Stimulated activated naive CD8-positive, alpha-beta T cell treated with anti-CD3 and anti-CD28 coated beads, Interleukin-15, Interleukin-2, amounts not matched to agents 100 ng/mL and 50 ng/mL, for 24 hours (primary cell): ENCODE measurements at regions not wholly inside any gene's neighbourhood (a gene's known extent, or its start where the extent isn't known, plus 50 kb on each side); places are given as distances from the start of the nearest gene placed in this dataset.
A peak's percentile ranks its signal among the peaks of the same experiment; 100 is the strongest.

Experiments
- H3K27ac Mint-ChIP-seq: one replicate; pipeline ENCODE4 v1.8.0; 2021; ENCODE audit warnings: mild to moderate bottlenecking, mixed read lengths
- H3K27me3 Mint-ChIP-seq: one replicate; pipeline ENCODE4 v1.8.0; 2021; ENCODE audit warnings: mixed read lengths
- H3K36me3 Mint-ChIP-seq: one replicate; pipeline ENCODE4 v1.8.0; 2021; ENCODE audit warnings: low read depth, mixed read lengths
- H3K4me1 Mint-ChIP-seq: one replicate; pipeline ENCODE4 v1.8.0; 2021; ENCODE audit warnings: low read depth, mixed read lengths
- H3K4me3 Mint-ChIP-seq: one replicate; pipeline ENCODE4 v1.8.0; 2021; ENCODE audit warnings: mild to moderate bottlenecking, mixed read lengths
- H3K9me3 Mint-ChIP-seq: one replicate; pipeline ENCODE4 v1.8.0; 2021; ENCODE audit warnings: mixed read lengths

DNA sequence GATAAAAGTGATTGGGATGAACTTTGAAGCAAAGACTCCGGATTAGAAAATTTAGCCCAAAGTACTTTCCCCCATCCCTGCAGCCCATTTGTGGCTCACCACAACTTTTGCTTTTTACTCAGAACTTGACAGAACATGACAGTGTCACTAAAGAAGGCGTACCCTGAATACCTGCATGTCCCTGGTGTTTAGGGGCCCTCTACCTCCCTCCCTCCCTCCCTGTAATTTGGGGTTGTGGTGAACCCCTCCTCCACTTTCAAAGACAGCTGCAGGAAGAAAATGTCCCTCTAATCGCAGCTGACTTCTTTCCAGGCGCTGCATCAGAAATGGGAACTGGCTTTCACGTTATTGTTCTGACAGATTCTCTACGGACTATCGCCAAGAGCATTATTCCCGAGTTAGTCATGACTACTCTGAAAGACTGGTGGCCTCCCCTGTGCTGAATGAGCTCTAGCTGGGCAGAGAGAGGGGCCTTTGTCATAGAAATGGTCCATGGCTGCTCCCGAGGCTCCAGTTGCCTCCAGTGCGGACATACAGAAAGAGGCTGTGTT is 93.2 kb upstream of the ARHGEF3 start:
- Mint-ChIP-seq H3K27ac (no peak overlapping the region), H3K4me3 (peak overlapping the region; percentile 47), H3K4me1 (peaks cover 74% of the 10 kb centered on the region), H3K36me3 (peaks cover 4% of the 10 kb centered on the region), H3K27me3 (no peaks in the 10 kb centered on the region), H3K9me3 (no peaks in the 10 kb centered on the region)

- peak overlapping the region; percentile 72 for H3K27ac Mint-ChIP-seq
- no peaks in the 10 kb centered on the region for H3K36me3 Mint-ChIP-seq
- peaks cover 89% of the 10 kb centered on the region for H3K4me1 Mint-ChIP-seq
- no peaks in the 10 kb centered on the region for H3K27me3 Mint-ChIP-seq
- H3K9me3 Mint-ChIP-seq, result no peaks in the 10 kb centered on the region
- peak overlapping the region; percentile 51 for H3K4me3 Mint-ChIP-seq
These were observed 88.8 kb upstream of the ARHGEF3 start for GRCh38 chr3:56890448-56891091.

DNA sequence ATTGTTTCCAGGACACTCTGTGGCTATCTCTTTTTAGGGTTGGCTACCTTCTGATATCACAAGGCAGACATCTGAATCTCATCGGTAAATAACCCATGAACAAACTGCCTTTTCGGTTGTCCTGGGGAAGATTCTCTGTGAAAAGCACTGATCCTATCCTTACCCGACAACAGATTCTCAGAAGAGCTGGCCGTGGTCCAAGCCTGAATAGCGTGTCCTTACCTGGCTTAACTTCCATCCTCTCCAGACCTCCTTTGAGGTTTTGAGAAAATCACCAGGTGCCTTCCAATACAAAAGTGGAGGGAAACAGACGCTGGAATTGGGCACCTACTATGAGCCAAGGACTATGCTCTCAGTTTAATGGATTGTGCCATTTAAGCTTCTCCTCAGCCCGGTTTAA is 87.4 kb upstream of the ARHGEF3 start:
- Mint-ChIP-seq H3K4me3 (no peak overlapping the region), H3K9me3 (no peaks in the 10 kb centered on the region), H3K27ac (peak overlapping the region; percentile 8), H3K4me1 (peaks cover 89% of the 10 kb centered on the region), H3K27me3 (no peaks in the 10 kb centered on the region), H3K36me3 (no peaks in the 10 kb centered on the region)

DNA sequence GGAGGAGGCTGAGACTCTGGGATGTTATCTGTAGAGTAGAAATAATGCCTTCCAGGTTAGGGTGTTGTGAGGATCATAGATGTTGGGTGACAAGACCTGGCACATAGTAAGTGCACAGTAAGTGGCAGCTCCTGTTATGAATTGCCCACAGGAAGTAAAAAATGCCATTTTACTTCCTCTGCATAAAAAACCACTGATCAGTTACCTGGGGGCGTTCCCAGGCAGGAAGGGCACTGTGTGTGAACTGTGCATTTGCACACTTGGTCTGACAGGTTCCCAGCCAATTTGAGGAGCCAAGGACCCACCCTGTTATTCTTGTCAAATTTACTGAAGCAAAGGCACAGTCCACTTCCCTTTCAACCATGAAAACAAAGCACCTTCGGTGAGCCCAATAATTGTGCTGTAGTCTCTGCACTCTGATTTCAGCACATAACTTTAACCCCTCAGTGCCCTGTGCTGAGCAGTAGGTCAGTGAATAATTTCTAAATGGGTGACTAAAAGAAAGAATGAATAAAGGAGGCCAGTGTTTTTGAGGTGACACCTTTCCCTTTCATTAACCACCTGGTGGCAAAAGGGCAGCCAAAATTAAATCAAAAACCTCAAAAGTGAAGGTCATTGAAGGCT is 85.8 kb upstream of the ARHGEF3 start:
- peak overlapping the region; percentile 86 for H3K27ac Mint-ChIP-seq
- peaks cover 93% of the 10 kb centered on the region for H3K4me1 Mint-ChIP-seq
- H3K27me3 Mint-ChIP-seq, result no peaks in the 10 kb centered on the region
- no peaks in the 10 kb centered on the region for H3K36me3 Mint-ChIP-seq
- H3K9me3 Mint-ChIP-seq, result no peaks in the 10 kb centered on the region
- H3K4me3 Mint-ChIP-seq, result peak overlapping the region; percentile 60

DNA sequence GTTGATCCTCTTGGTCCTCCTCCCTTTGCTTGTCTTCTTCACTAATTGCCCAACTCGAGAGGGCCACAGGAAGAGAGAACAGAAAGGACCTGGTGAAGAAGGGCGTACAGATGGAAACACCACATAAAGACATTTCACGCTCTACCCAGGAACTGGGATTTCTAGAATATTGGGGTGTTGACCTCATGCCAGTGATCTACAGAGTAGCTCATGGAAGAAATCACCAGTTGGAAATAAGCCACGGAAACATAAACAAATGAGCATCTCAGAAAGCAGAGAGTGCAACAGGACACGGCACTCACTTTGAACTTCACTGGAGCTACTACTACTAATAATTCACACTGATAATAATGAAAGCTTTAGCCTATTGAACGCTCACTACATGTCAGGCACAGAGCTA is 84.6 kb upstream of the ARHGEF3 start:
- Mint-ChIP-seq H3K4me1 (peaks cover 91% of the 10 kb centered on the region), H3K9me3 (no peaks in the 10 kb centered on the region), H3K4me3 (peak overlapping the region; percentile 60), H3K27me3 (no peaks in the 10 kb centered on the region), H3K27ac (peak overlapping the region; percentile 86), H3K36me3 (peaks cover 8% of the 10 kb centered on the region)

- Mint-ChIP-seq H3K27ac (peak overlapping the region; percentile 86), H3K9me3 (no peaks in the 10 kb centered on the region), H3K4me1 (peaks cover 91% of the 10 kb centered on the region), H3K4me3 (peak overlapping the region; percentile 60), H3K36me3 (peaks cover 12% of the 10 kb centered on the region), H3K27me3 (no peaks in the 10 kb centered on the region)
These were observed 84.1 kb upstream of the ARHGEF3 start for GRCh38 chr3:56885879-56886278.

DNA sequence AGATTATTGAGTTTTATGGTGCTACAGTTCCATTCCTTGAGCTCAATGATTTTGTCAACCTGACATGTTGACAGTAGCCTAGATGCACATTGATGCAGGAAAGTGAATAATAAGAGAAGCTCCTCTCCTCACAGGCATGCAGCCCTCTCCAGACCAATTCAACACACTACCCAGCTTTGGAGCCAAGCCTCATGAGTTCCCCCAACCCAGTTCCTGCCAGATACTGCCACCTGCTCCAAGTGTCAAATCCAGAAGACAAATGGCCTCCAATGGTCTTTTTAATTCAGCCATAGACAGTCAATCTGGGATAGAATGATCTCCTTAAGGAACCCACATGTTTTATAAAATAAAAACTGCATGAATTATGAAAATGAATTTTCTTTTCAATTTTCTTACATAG is 83.7 kb upstream of the ARHGEF3 start:
- Mint-ChIP-seq H3K27me3 (no peaks in the 10 kb centered on the region), H3K36me3 (peaks cover 15% of the 10 kb centered on the region), H3K27ac (peak overlapping the region; percentile 86), H3K4me1 (peaks cover 91% of the 10 kb centered on the region), H3K4me3 (no peak overlapping the region), H3K9me3 (peaks cover 2% of the 10 kb centered on the region)

- Mint-ChIP-seq H3K4me1 (peaks cover 95% of the 10 kb centered on the region), H3K9me3 (peaks cover 2% of the 10 kb centered on the region), H3K27ac (no peak overlapping the region), H3K36me3 (peaks cover 22% of the 10 kb centered on the region), H3K27me3 (no peaks in the 10 kb centered on the region), H3K4me3 (no peak overlapping the region)
These were observed 82.6 kb upstream of the ARHGEF3 start for GRCh38 chr3:56884387-56884786.

- H3K4me3 Mint-ChIP-seq, result no peak overlapping the region
- H3K27me3 Mint-ChIP-seq, result no peaks in the 10 kb centered on the region
- peaks cover 94% of the 10 kb centered on the region for H3K4me1 Mint-ChIP-seq
- peak overlapping the region; percentile 55 for H3K27ac Mint-ChIP-seq
- peaks cover 22% of the 10 kb centered on the region for H3K36me3 Mint-ChIP-seq
- peaks cover 2% of the 10 kb centered on the region for H3K9me3 Mint-ChIP-seq
These were observed 82.1 kb upstream of the ARHGEF3 start for GRCh38 chr3:56883828-56884227.

DNA sequence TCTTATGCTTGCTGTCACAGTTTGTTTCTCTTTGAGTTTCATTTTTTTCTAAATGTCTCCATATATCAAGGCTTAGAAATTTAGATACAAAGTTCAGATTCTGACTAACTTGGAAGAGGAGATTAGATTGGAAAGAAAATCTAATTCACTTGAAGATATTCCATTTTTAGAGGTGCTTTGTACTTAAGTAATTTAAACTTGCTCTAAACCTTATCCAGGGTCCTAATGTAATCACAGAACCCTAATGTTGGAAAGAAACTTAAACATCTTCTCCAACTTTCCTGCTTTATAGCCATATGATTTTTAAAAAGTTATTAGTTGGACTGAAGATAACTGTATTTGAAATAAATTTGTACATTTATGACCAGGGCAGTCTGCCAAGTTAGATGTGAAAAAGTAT is 81.1 kb upstream of the ARHGEF3 start:
- Mint-ChIP-seq H3K27ac (peak overlapping the region; percentile 40), H3K9me3 (peaks cover 2% of the 10 kb centered on the region), H3K4me1 (peaks cover 94% of the 10 kb centered on the region), H3K36me3 (peaks cover 22% of the 10 kb centered on the region), H3K27me3 (no peaks in the 10 kb centered on the region), H3K4me3 (no peak overlapping the region)

GRCh38 chr3:56881841-56882240 is 80.1 kb upstream of the ARHGEF3 start:
- H3K36me3 Mint-ChIP-seq, result peaks cover 22% of the 10 kb centered on the region
- peaks cover 93% of the 10 kb centered on the region for H3K4me1 Mint-ChIP-seq
- no peaks in the 10 kb centered on the region for H3K27me3 Mint-ChIP-seq
- H3K9me3 Mint-ChIP-seq, result peaks cover 2% of the 10 kb centered on the region
- H3K27ac Mint-ChIP-seq, result peak overlapping the region; percentile 93
- no peak overlapping the region for H3K4me3 Mint-ChIP-seq

GRCh38 chr3:56880720-56881575 is 79.2 kb upstream of the ARHGEF3 start:
- peaks cover 2% of the 10 kb centered on the region for H3K9me3 Mint-ChIP-seq
- no peaks in the 10 kb centered on the region for H3K27me3 Mint-ChIP-seq
- peak overlapping the region; percentile 93 for H3K27ac Mint-ChIP-seq
- H3K4me3 Mint-ChIP-seq, result no peak overlapping the region
- H3K36me3 Mint-ChIP-seq, result peaks cover 23% of the 10 kb centered on the region
- H3K4me1 Mint-ChIP-seq, result peaks cover 93% of the 10 kb centered on the region

DNA sequence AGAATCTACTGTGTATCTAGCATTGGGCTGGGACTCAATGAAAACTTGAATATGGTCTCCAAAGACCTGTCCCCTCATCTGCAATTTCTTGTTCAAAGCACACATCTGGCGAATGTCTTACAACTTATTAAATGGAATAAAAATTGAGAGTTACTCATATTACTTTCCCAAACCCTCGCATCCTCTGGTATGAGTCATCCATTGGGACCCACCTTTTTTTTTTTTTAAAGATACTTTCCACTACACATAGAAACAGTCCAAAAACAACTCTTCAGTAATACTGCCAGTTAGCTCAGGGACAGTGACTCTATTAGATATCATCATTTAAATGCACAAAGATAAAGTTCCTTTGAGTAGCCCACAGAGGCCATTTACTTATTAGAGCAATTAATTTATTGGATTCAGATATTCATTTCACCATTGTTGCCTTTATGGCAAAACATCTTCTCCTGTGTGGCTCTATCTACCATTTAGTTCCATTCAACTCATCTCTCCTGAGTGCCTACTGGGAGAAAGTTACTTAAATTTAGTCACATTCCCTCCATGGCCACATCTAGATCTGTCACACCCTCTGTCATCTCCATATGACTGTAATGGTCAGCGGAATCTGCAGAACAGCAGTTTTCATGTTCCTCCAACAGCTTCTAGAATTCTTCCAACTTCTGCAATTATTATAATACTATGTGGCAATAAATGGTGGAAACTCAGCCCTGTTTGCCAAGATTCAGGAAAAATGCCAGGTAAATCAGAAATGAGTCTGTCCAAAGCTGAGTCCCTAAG is 77.9 kb upstream of the ARHGEF3 start:
- no peaks in the 10 kb centered on the region for H3K27me3 Mint-ChIP-seq
- H3K36me3 Mint-ChIP-seq, result peaks cover 28% of the 10 kb centered on the region
- peak overlapping the region; percentile 93 for H3K27ac Mint-ChIP-seq
- peaks cover 2% of the 10 kb centered on the region for H3K9me3 Mint-ChIP-seq
- peaks cover 92% of the 10 kb centered on the region for H3K4me1 Mint-ChIP-seq
- H3K4me3 Mint-ChIP-seq, result peak overlapping the region; percentile 58

- H3K4me3 Mint-ChIP-seq, result peak overlapping the region; percentile 72
These were observed 76.3 kb upstream of the ARHGEF3 start for GRCh38 chr3:56878074-56878473.

More at GRCh38 chr3:56878074-56878473, 76.3 kb upstream of the ARHGEF3 start:
- peaks cover 28% of the 10 kb centered on the region for H3K36me3 Mint-ChIP-seq
- peak overlapping the region; percentile 94 for H3K27ac Mint-ChIP-seq
- H3K9me3 Mint-ChIP-seq, result peaks cover 2% of the 10 kb centered on the region
- H3K27me3 Mint-ChIP-seq, result no peaks in the 10 kb centered on the region
- peaks cover 92% of the 10 kb centered on the region for H3K4me1 Mint-ChIP-seq
